ENCODE measurements at regions not wholly inside any gene's neighbourhood (a gene's known extent, or its start where the extent isn't known, plus 50 kb on each side); places are given as distances from the start of the nearest gene placed in this dataset.

DNA sequence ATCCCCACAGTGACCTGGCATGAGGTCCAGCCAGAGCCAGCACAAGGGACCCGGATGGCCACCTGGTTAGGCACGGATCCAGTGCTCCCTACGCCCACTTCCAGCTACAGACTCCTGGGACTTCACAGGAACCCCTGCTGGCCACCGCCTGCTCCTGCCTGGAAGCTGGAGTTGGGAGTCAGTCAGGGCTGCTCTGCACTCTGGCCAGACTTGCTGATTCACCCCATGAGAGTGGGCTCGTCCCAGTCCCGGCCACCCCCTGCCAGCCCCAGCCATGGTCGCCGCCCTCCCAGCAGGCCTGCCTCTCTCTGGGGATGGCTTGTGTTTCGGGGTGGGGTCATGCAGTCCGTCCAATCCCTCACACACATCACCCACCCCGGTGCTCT lies 125.8 kb downstream of the DLL1 start:
- DNase-seq (ENCODE audit: insufficient read length, low spot score) (no peak), FAIRE-seq (no peak)
- no peak for TF ChIP-seq POLR2AphosphoS5 (IDR thresholded peaks at IDR 0.05; ENCODE audit: low read depth, low read length)

DNA sequence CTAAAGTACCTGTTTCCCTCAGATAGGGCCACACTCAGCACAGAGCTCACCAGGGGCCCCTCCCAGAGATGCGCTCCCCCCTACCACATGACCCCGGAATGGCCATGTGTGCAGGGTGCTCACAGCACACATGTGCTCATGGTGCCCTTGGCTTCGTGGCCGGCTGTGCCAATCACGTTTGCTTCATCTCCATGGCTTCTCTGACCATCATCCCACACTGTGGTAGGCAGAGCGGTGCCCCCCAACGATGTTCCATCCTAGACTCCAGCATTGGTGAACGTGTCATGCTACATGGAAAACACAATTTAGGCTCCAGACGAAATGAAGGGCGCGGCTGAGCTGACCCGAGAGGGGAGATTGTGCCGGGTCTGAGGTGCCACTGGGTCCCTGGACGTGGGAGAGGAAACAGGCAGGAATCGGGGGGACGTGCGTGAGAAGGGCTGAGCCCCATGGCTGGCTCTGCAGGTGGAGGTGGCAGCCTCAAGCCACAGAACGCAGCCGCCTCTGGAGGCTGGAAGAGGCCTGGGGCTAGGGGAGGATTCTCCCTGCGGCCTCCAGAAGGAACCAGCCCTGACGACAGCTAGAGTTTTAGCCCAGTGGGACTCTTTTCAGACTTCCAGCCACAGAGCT lies 126.5 kb downstream of the DLL1 start:
- no peak for FAIRE-seq
- TF ChIP-seq POU2F2 (IDR thresholded peaks at IDR 0.05; ENCODE audit: low read depth, low read length) (no peak), PAX5 (IDR thresholded peaks at IDR 0.05; ENCODE audit: insufficient read depth, low read length, severe bottlenecking) (no peak), SPI1 (IDR thresholded peaks at IDR 0.05; ENCODE audit: low read depth, low read length) (no peak), TAF1 (IDR thresholded peaks at IDR 0.05; ENCODE audit: low read depth, low read length) (no peak), POLR2AphosphoS5 (IDR thresholded peaks at IDR 0.05; ENCODE audit: low read depth, low read length) (no peak), POLR2A (IDR thresholded peaks at IDR 0.05; ENCODE audit: low read depth, low read length) (no peak)

DNA sequence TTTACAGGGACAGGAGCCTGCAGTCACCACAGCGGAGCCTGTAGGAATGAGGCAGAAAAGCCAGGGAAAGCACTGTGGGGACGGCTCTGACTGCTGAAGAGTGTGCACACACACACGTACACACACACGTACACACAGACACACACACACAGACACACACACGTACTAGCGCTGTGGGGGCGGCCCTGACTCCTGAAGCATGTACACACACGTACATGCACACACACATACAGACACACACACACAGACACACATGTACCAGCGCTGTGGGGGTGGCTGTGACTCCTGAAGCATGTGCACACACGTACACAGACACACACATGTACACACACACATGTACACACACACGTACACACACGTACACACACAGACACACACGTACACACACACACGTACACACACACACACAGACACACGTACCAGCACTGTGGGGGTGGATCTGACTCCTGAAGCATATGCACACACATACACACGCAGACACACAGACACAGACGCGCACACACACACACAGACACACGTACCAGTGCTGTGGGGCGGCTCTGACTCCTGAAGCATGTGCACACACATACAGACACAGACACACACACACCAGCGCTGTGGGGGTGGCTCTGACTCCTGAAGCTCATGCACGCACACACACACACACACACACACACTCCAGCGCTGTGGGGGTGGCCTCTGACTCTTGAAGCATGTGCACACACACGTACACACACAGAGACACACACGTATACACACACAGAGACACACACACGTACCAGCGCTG lies 127.3 kb downstream of the DLL1 start:
- FAIRE-seq, result peak; percentile 33
- DNase-seq (ENCODE audit: insufficient read length, low spot score), result no peak
- TF ChIP-seq POLR2AphosphoS5 (IDR thresholded peaks at IDR 0.05; ENCODE audit: low read depth, low read length), result no peak
- no peak for TF ChIP-seq POU2F2 (IDR thresholded peaks at IDR 0.05; ENCODE audit: low read depth, low read length)
- TF ChIP-seq PAX5 (IDR thresholded peaks at IDR 0.05; ENCODE audit: insufficient read depth, low read length, severe bottlenecking), result no peak
- no peak for TF ChIP-seq POLR2A (IDR thresholded peaks at IDR 0.05; ENCODE audit: low read depth, low read length)
- TF ChIP-seq TAF1 (IDR thresholded peaks at IDR 0.05; ENCODE audit: low read depth, low read length), result no peak
- no peak for TF ChIP-seq SPI1 (IDR thresholded peaks at IDR 0.05; ENCODE audit: low read depth, low read length)

More for the DNA sequence above, 126.5 kb downstream of the DLL1 start:
- DNase-seq (ENCODE audit: insufficient read length, low spot score), result no peak

DNA sequence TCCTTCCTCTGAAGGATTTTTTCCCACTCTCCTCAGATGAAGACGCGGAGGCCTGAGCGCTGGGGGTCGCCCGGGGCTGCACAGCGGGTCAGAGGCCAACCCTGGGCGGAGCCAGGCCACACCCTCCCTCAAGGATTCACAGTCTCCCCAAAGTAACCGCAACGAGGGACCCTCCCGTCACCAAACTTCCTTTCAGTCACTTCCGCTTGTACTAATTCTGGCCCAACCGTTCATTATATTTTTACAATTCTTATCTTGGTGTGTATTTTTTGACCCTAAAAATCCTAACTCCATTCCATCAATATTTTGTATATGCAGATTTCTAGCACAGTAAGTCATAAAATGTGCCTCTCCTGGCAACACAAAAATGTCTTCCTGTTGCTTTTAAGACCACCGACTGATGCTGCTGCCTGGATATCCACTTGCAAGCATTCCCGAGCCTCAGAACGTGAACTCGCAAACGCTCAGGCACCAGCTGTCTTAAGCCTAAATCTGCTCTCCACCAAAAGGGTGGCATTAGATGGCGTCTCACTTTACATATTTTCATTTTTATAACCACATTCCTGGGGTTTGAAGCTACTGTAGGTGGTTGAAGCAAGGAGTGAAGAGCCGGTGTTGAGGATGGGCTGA lies 128.0 kb downstream of the DLL1 start:
- FAIRE-seq (no peak), DNase-seq (ENCODE audit: insufficient read length, low spot score) (no peak)
- no peak for TF ChIP-seq TAF1 (IDR thresholded peaks at IDR 0.05; ENCODE audit: low read depth, low read length)
- no peak for TF ChIP-seq POLR2A (IDR thresholded peaks at IDR 0.05; ENCODE audit: low read depth, low read length)
- no peak for TF ChIP-seq POLR2AphosphoS5 (IDR thresholded peaks at IDR 0.05; ENCODE audit: low read depth, low read length)
- no peak for TF ChIP-seq SPI1 (IDR thresholded peaks at IDR 0.05; ENCODE audit: low read depth, low read length)
- TF ChIP-seq POU2F2 (IDR thresholded peaks at IDR 0.05; ENCODE audit: low read depth, low read length), result no peak
- TF ChIP-seq PAX5 (IDR thresholded peaks at IDR 0.05; ENCODE audit: insufficient read depth, low read length, severe bottlenecking), result no peak

DNA sequence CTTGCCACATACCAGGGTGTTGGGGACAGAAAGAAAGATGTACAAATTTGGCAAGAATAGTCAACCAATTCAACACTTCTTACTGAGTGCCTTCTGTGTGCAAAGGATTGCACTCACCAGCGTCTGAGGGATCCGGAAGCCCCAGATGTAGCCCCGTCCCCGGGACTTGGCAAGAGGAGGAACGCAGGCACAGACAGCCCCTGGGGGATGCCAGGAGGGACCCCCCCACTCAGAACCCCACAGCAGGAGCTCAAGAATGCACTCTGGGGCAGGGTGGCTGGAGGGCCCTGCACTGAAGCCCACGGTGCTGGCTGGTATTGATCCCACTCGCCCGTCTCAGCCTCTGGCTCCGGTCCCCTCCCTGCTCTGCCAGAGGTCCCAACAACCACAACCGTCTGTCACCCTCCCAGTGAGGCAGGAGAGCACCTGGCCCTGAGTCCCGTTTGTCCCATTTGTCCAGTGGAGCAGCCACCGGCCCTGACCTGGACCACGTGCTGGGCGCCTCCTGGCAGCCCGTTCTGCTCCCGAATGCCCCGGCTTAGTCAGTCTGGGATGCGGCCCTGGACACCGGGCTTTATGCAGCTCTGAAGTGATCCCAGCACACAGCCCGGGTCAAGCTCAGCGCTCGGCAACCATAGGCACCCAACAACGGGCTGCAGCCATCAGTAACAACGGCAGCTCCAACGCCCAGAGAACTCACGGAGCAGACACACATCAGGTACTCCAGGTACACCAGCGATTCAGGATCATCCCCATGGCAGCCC lies 128.7 kb downstream of the DLL1 start:
- DNase-seq (ENCODE audit: insufficient read length, low spot score) (no peak), FAIRE-seq (no peak)
- no peak for TF ChIP-seq SPI1 (IDR thresholded peaks at IDR 0.05; ENCODE audit: low read depth, low read length)
- no peak for TF ChIP-seq POLR2AphosphoS5 (IDR thresholded peaks at IDR 0.05; ENCODE audit: low read depth, low read length)
- TF ChIP-seq POLR2A (IDR thresholded peaks at IDR 0.05; ENCODE audit: low read depth, low read length), result no peak
- TF ChIP-seq POU2F2 (IDR thresholded peaks at IDR 0.05; ENCODE audit: low read depth, low read length), result no peak
- TF ChIP-seq TAF1 (IDR thresholded peaks at IDR 0.05; ENCODE audit: low read depth, low read length), result no peak
- TF ChIP-seq PAX5 (IDR thresholded peaks at IDR 0.05; ENCODE audit: insufficient read depth, low read length, severe bottlenecking), result no peak

DNA sequence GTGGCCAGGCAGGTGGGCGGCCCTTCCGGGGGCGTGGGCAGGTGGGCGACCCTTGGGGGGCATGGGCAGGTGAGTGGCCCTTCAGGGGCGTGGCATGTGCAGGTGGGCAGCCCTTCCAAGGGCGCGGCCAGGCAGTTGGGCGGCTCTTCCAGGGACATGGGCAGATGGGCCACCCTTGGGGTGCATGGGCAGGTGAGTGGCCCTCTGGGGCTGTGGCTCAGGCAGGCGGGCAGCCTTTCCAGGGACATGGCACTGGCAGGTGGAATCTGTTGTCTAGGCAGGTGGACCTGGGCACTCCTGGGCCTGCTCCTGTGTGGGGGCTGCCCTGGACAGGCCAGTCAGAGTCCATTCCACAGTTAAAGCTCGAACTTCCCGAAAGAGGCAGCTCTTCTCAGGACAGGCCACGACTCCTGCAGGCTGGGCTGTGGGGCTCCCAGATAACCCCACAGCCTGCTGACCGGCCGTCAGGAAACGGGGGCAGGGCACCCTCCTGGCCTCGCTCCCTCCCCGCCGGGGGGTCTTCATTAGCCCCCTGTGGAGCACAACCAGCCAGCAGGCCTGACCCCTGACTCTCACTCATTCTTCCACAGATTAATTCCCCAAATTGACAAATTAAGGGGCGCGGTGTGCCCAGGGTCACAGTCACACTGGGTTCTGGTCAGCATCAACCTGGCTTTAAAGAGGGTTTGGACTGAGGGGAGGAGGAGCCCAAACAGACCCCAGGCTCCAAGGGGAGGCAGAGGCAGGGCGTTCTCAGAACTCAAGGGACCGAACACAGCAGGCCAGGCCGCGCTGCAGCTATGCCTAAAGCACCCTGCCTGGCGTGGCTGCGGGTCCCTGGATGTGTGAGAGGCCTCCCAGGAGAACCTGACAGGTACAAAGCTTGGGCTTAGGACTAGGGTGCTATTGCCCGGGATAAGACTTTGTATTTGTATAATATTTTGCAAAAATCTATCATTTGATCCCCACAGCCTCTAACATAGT lies 130.0 kb downstream of the DLL1 start:
- DNase-seq (ENCODE audit: insufficient read length, low spot score), result no peak
- FAIRE-seq, result no peak
- no peak for TF ChIP-seq POLR2AphosphoS5 (IDR thresholded peaks at IDR 0.05; ENCODE audit: low read depth, low read length)
- TF ChIP-seq SPI1 (IDR thresholded peaks at IDR 0.05; ENCODE audit: low read depth, low read length), result no peak
- TF ChIP-seq POU2F2 (IDR thresholded peaks at IDR 0.05; ENCODE audit: low read depth, low read length), result no peak
- TF ChIP-seq TAF1 (IDR thresholded peaks at IDR 0.05; ENCODE audit: low read depth, low read length), result no peak
- TF ChIP-seq PAX5 (IDR thresholded peaks at IDR 0.05; ENCODE audit: insufficient read depth, low read length, severe bottlenecking), result no peak
- no peak for TF ChIP-seq POLR2A (IDR thresholded peaks at IDR 0.05; ENCODE audit: low read depth, low read length)

DNA sequence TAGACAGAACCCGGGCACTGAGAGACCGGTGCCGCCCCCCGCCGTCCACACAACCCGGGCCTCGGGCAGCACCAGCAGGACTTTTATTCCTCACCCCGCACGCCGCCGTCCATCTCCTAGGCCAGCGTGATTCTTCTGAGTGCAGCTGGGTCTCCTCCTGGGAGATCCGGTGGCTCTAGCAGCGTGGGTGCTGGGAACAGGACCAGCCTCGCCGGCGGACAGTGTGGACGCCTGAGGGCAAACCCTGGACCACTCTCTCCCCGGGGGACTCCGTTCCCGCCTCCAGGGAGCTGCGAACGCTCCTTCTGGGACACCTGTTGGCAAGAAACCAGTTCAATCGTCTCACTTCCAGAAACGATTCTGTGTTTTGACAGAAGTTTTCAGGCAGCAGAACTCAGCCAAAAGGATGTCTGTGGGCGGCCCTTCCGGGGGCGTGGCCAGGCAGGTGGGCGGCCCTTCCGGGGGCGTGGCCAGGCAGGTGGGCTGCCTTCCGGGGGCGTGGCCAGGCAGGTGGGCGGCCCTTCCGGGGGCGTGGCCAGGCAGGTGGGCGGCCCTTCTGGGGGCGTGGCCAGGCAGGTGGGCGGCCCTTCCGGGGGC lies 130.7 kb downstream of the DLL1 start:
- no peak for DNase-seq (ENCODE audit: insufficient read length, low spot score)
- TF ChIP-seq SPI1 (IDR thresholded peaks at IDR 0.05; ENCODE audit: low read depth, low read length) (no peak), PAX5 (IDR thresholded peaks at IDR 0.05; ENCODE audit: insufficient read depth, low read length, severe bottlenecking) (no peak), POLR2AphosphoS5 (IDR thresholded peaks at IDR 0.05; ENCODE audit: low read depth, low read length) (no peak), TAF1 (IDR thresholded peaks at IDR 0.05; ENCODE audit: low read depth, low read length) (no peak), POU2F2 (IDR thresholded peaks at IDR 0.05; ENCODE audit: low read depth, low read length) (no peak), POLR2A (IDR thresholded peaks at IDR 0.05; ENCODE audit: low read depth, low read length) (no peak)
- FAIRE-seq, result no peak
